ENCODE measurements at regions not wholly inside any gene's neighbourhood (a gene's known extent, or its start where the extent isn't known, plus 50 kb on each side); places are given as distances from the start of the nearest gene placed in this dataset.

- TF ChIP-seq CTCF (conservative IDR thresholded peaks at IDR 0.05) (no peak), EZH2 (IDR thresholded peaks at IDR 0.05; ENCODE audit: low read depth) (no peak)
Observed at GRCh38 chr19:28422791-28423650, 789.9 kb downstream of the UQCRFS1 start.

Measured in PC-9 (cell line).